MCF 10A (cell line): ENCODE measurements at regions not wholly inside any gene's neighbourhood (a gene's known extent, or its start where the extent isn't known, plus 50 kb on each side); places are given as distances from the start of the nearest gene placed in this dataset.

Experiments used
- BruUV-seq: library from RNA; stranded (reverse); fragments of 400-500 nt; replicated peaks from 2 replicates; lab custom pipeline; 2021; lab: Mats Ljungman, UMichigan
- CTCF ChIA-PET: fragments of 300-600 bp; sonication (Branson Sonifier 250); formaldehyde crosslinking; extraction: SDS; loops from one replicate; lab custom pipeline; 2021; ENCODE audit warnings: antibody characterized with exemption, inconsistent platforms; lab: Yijun Ruan, JAX
- POLR2A ChIA-PET: fragments of 300-600, 350-650 bp; sonication (Branson Sonifier 250); formaldehyde crosslinking; extraction: SDS; loops from one replicate; lab custom pipeline; 2020; ENCODE audit warnings: antibody characterized with exemption, inconsistent platforms; lab: Yijun Ruan, JAX
- DNase-seq: peaks from one replicate; pipeline ENCODE4 v3.0.0-alpha.2; 2018; ENCODE audit not compliant: unreplicated experiment
- H3K27ac Mint-ChIP-seq: one replicate; pipeline ENCODE4 v1.8.0; 2022; ENCODE audit warnings: mild to moderate bottlenecking, low read depth, mixed read lengths; ENCODE audit not compliant: unreplicated experiment
- H3K27me3 Mint-ChIP-seq: one replicate; pipeline ENCODE4 v1.8.0; 2022; ENCODE audit warnings: mixed read lengths; ENCODE audit not compliant: insufficient read depth, unreplicated experiment
- H3K36me3 Mint-ChIP-seq: one replicate; pipeline ENCODE4 v1.8.0; 2022; ENCODE audit warnings: mild to moderate bottlenecking, moderate library complexity, mixed read lengths; ENCODE audit not compliant: insufficient read depth, unreplicated experiment
- H3K4me1 Mint-ChIP-seq: one replicate; pipeline ENCODE4 v1.8.0; 2022; ENCODE audit warnings: mixed read lengths; ENCODE audit not compliant: insufficient read depth, unreplicated experiment
- H3K4me3 Mint-ChIP-seq: one replicate; pipeline ENCODE4 v1.8.0; 2022; ENCODE audit warnings: mild to moderate bottlenecking, moderate library complexity, mixed read lengths; ENCODE audit not compliant: unreplicated experiment
- H3K9me3 Mint-ChIP-seq: one replicate; pipeline ENCODE4 v1.8.0; 2022; ENCODE audit warnings: mixed read lengths; ENCODE audit not compliant: unreplicated experiment
- intact Hi-C: fragments of 100-400 bp; cut with micrococcal nuclease; formaldehyde crosslinking; loops from 2 replicates; pipeline ENCODE4 v1.14.1; 2022
- TF ChIP-seq, protein P1 (sequence below): fragments of 200-600 bp; IDR thresholded peaks from one replicate; pipeline ENCODE4 v1.8.0; 2022; ENCODE audit warnings: antibody characterized with exemption, mild to moderate bottlenecking; ENCODE audit not compliant: unreplicated experiment

DNA sequence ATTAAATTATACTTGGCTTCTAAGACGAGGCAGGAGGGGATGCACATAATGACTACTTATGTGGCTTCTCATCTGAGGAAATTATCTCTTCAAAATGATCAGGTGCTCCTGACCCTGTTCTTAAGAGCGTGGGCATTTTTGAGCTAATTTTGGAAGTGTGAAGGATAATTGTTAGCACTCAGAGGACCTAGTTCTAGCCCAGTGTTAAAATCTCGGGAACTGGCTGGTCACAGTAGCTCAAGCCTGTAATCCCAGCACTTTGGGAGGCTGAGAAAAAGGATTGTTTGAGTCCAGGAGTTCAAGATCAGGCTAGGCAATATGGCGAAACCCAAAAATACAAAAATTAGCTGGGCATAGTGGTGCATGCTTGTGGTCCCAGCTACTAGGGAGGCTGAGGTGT lies 103.0 kb upstream of the DHX40 start:
- Mint-ChIP-seq H3K4me3 (no peak overlapping the region), H3K4me1 (no peaks in the 10 kb centered on the region), H3K36me3 (no peaks in the 10 kb centered on the region), H3K27ac (no peak overlapping the region), H3K27me3 (no peaks in the 10 kb centered on the region), H3K9me3 (no peaks in the 10 kb centered on the region)
- intact Hi-C loops: no loop called here
- ChIA-PET POLR2A (interaction anchor here (0.6 kb wide), 1 partner anchor 850 kb away, joined by 3 read pairs; no protein-coding TSS in a partner anchor), CTCF (interaction anchor here (0.7 to 0.8 kb wide), 2 partner anchors 53 to 97 kb away, joined by 3 to 5 read pairs; no protein-coding TSS in a partner anchor)
- BruUV-seq: no TSS peak
- no peak for DNase-seq
- TF ChIP-seq, protein P1, sequence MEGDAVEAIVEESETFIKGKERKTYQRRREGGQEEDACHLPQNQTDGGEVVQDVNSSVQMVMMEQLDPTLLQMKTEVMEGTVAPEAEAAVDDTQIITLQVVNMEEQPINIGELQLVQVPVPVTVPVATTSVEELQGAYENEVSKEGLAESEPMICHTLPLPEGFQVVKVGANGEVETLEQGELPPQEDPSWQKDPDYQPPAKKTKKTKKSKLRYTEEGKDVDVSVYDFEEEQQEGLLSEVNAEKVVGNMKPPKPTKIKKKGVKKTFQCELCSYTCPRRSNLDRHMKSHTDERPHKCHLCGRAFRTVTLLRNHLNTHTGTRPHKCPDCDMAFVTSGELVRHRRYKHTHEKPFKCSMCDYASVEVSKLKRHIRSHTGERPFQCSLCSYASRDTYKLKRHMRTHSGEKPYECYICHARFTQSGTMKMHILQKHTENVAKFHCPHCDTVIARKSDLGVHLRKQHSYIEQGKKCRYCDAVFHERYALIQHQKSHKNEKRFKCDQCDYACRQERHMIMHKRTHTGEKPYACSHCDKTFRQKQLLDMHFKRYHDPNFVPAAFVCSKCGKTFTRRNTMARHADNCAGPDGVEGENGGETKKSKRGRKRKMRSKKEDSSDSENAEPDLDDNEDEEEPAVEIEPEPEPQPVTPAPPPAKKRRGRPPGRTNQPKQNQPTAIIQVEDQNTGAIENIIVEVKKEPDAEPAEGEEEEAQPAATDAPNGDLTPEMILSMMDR: no peak

DNA sequence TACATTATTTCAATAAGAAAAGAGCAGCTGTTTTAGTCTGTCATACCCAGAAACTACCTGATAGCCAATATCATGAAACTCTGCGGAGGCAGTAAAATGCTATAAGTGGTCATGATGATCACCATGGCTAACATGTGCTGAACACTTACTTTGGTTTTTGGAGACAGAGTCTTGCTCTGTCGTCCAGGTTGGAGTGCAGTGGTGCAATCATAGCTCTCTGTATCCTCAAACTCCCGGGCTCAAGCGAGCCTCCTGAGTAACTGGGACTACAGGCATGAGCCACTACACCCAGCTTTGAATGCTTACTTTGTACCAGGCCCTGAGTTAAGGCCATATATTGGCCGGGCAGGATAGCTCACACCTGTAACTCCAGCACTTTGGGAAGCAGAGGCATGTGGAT lies 101.2 kb upstream of the DHX40 start:
- no peak overlapping the region for H3K4me3 Mint-ChIP-seq
- H3K36me3 Mint-ChIP-seq: no peaks in the 10 kb centered on the region
- H3K27me3 Mint-ChIP-seq: no peaks in the 10 kb centered on the region
- intact Hi-C loops: no loop called here
- BruUV-seq: no TSS peak
- POLR2A ChIA-PET: no interaction called here
- no peak for DNase-seq
- TF ChIP-seq, protein P1: no peak
- H3K27ac Mint-ChIP-seq: no peak overlapping the region
- CTCF ChIA-PET: no interaction called here
- no peaks in the 10 kb centered on the region for H3K4me1 Mint-ChIP-seq
- H3K9me3 Mint-ChIP-seq: no peaks in the 10 kb centered on the region

DNA sequence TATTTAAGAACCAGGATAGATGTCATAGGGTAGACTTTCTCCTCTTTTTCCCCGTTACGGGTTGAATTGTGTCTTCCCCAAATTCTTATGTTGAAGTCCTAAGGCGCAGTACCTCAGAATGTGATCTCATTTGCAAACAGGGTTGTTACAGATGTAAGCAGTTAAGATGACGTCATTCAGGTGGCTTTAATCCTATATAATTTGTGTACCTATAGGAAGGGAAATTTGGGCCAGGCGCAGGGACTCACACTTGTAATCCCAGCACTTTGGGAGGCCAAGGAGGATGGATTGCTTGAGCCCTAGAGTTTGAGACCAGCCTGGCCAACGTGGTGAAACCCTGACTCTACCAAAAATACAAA lies 99.5 kb upstream of the DHX40 start:
- Mint-ChIP-seq H3K4me1 (no peaks in the 10 kb centered on the region), H3K36me3 (no peaks in the 10 kb centered on the region), H3K9me3 (no peaks in the 10 kb centered on the region), H3K4me3 (no peak overlapping the region), H3K27me3 (no peaks in the 10 kb centered on the region), H3K27ac (no peak overlapping the region)
- CTCF ChIA-PET: no interaction called here
- intact Hi-C loops: no loop called here
- no peak for DNase-seq
- TF ChIP-seq, protein P1: no peak
- no TSS peak for BruUV-seq
- POLR2A ChIA-PET: no interaction called here

DNA sequence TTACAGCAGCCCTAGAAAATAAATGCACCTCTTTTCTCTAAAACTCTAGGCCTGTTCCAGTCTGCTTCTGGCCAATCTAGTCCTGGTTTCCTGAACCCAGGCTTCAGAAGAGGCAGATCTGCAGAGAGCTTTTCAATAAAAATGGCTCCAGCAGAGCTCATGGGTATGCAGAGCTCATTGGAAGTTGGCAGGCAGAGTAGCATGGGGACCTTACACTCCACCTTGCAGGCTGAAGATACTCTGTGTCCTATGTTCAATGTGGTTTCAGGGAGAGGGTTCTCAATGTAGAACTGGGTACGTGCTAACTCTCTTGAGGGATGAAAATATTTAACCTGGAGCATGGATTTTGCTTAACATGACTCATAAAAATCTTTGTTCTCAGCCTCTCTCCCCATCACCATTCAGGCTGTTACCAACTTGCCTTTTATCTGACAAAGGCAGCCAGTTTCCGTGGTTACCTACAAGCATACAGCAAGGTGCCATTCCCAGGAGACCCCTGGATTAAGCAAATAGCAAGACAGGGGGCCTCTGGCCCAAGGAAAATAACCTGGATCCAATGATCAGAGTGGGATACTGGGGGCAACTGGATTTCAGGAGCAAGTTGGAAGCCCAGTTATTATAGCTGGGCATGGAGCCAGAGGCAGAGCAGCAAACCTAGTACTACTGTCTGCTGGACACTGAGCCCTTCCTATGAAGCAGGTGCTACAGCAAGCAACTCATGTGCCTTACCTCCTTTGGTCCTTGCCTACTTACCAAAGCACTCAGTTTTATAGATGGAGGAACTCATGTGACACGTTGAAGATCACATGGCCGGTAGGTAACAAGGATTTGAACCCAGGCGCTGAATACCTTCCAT lies 98.2 kb upstream of the DHX40 start:
- Mint-ChIP-seq H3K36me3 (no peaks in the 10 kb centered on the region), H3K9me3 (no peaks in the 10 kb centered on the region), H3K4me1 (no peaks in the 10 kb centered on the region), H3K27ac (no peak overlapping the region), H3K4me3 (no peak overlapping the region), H3K27me3 (no peaks in the 10 kb centered on the region)
- CTCF ChIA-PET: interaction anchor here (0.7 kb wide), 1 partner anchor 216 kb away, joined by 4 read pairs; no protein-coding TSS in a partner anchor
- intact Hi-C loops: no loop called here
- TF ChIP-seq, protein P1: no peak
- no peak for DNase-seq
- POLR2A ChIA-PET: interaction anchor here (1.1 kb wide), 1 partner anchor 15 kb away, joined by 3 read pairs; no protein-coding TSS in a partner anchor
- BruUV-seq: no TSS peak
